ENCODE measurements at regions not wholly inside any gene's neighbourhood (a gene's known extent, or its start where the extent isn't known, plus 50 kb on each side); places are given as distances from the start of the nearest gene placed in this dataset.

DNA sequence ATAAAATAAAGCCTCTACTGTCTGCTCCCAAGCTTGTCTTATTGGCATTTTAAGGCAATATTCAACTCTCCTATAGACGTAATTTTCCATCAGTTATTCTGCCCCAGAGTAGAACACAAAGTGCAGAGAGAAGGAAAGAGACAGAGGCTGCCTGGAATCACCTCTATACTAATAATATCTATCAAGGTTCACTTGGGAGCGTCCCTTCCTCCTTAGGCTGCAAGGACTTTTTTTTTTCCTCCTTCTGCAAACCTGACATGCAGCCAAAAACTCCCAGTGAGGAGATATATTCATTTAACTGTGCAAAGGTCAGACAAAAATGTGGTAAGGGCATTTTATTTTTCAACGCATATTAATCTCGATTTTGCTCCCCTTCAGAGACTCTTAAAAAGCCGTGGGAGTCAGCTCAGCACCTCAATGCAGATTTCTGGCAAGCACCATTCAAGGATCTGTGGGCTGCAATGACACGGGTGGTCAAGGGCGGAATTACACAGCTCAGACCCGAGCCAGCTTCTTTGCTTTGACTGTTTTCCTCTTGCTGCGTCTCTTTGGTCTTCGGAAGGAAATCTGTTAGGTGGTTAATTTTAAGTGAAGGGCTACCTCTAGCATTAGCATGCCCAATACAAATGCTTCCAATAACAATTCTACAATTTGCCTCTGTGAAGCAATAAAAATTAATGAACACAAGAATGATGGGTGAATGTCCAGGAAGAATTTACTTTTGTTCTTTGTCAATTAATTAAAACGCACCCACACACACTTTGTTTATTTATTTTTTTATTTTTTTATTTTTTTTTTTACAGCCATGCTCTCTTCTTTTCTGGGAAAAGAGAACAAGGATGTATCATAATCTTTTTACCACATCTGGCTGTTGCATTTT lies 587.7 kb upstream of the GRAMD2B start:
- H3K9ac ChIP-seq (ENCODE audit: low read length): no peak overlapping the region
- ATAC-seq: no peak; the same call in 1 of the 2 replicates
- H3K9me2 ChIP-seq (replicated peaks; ENCODE audit: low read length): no peaks in the 10 kb centered on the region
- no peaks in the 10 kb centered on the region for H4K20me1 ChIP-seq (ENCODE audit: low read length)
- H3F3A ChIP-seq (ENCODE audit: low read length, unreplicated experiment): no peaks in the 10 kb centered on the region
- no peak overlapping the region for H3K4me2 ChIP-seq (ENCODE audit: low read length)
- no peaks in the 10 kb centered on the region for H3K36me3 ChIP-seq (ENCODE audit: low read depth, low read length)
- no peaks in the 10 kb centered on the region for H3K79me2 ChIP-seq (ENCODE audit: low read length)
- H3K4me3 ChIP-seq (ENCODE audit: low read length): no peak overlapping the region
- ChIA-PET POLR2A (ENCODE audit: unreplicated experiment) (no interaction called here), CTCF (interaction anchor here (0.5 to 0.7 kb wide), 2 partner anchors 967 to 1075 kb away, joined by 3 to 10 read pairs; no protein-coding TSS in a partner anchor)
- no peaks in the 10 kb centered on the region for H3K27me3 ChIP-seq (ENCODE audit: low read length)
- TF ChIP-seq, protein P1, sequence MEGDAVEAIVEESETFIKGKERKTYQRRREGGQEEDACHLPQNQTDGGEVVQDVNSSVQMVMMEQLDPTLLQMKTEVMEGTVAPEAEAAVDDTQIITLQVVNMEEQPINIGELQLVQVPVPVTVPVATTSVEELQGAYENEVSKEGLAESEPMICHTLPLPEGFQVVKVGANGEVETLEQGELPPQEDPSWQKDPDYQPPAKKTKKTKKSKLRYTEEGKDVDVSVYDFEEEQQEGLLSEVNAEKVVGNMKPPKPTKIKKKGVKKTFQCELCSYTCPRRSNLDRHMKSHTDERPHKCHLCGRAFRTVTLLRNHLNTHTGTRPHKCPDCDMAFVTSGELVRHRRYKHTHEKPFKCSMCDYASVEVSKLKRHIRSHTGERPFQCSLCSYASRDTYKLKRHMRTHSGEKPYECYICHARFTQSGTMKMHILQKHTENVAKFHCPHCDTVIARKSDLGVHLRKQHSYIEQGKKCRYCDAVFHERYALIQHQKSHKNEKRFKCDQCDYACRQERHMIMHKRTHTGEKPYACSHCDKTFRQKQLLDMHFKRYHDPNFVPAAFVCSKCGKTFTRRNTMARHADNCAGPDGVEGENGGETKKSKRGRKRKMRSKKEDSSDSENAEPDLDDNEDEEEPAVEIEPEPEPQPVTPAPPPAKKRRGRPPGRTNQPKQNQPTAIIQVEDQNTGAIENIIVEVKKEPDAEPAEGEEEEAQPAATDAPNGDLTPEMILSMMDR (conservative IDR thresholded peaks at IDR 0.05; ENCODE audit: low read depth, low read length): peak; percentile 44
- no peak for TF ChIP-seq EZH2 (IDR thresholded peaks at IDR 0.05; ENCODE audit: low read length, unreplicated experiment)
- H2AFZ ChIP-seq (ENCODE audit: low read length): no peak overlapping the region
- BruUV-seq (replicated peaks): no TSS peak
- H3K9me3 ChIP-seq (ENCODE audit: low read length): no peaks in the 10 kb centered on the region
- DNase-seq: peak; percentile 21
- no peak overlapping the region for H3K27ac ChIP-seq (ENCODE audit: low read length)
- intact Hi-C loops (cut with micrococcal nuclease): loop anchor here (5.0 kb wide), 1 partner anchor 423 kb away; no protein-coding TSS in a partner anchor
- H3K4me1 ChIP-seq (ENCODE audit: insufficient read depth, low read length): no peaks in the 10 kb centered on the region

DNA sequence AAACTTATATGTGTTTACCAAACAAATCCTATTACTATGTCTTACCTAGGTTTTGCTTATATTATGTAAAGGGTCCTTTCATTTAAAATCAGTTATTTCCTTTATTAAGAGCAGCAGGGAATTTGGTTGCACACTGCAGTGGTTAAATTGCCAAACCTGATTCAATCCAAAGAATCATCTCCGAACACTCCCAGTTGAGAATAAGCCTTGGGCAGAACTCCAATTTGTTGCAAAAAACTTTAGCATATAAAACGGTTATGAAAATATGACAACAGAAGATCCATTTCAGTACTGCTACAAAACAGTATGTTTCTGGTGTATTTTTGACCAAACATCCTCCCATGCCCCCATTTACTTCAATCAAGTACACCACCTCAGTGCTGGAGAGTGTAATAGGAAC lies 587.0 kb upstream of the GRAMD2B start:
- no peaks in the 10 kb centered on the region for H3K79me2 ChIP-seq (ENCODE audit: low read length)
- H3K36me3 ChIP-seq (ENCODE audit: low read depth, low read length): no peaks in the 10 kb centered on the region
- DNase-seq (no peak), ATAC-seq (no peak)
- H4K20me1 ChIP-seq (ENCODE audit: low read length): no peaks in the 10 kb centered on the region
- no peaks in the 10 kb centered on the region for H3F3A ChIP-seq (ENCODE audit: low read length, unreplicated experiment)
- no peaks in the 10 kb centered on the region for H3K9me2 ChIP-seq (replicated peaks; ENCODE audit: low read length)
- ChIA-PET CTCF (interaction anchor here (0.5 to 0.7 kb wide), 2 partner anchors 968 to 1075 kb away, joined by 3 to 10 read pairs; no protein-coding TSS in a partner anchor), POLR2A (ENCODE audit: unreplicated experiment) (no interaction called here)
- H2AFZ ChIP-seq (ENCODE audit: low read length): no peak overlapping the region
- no peak overlapping the region for H3K9ac ChIP-seq (ENCODE audit: low read length)
- TF ChIP-seq EZH2 (IDR thresholded peaks at IDR 0.05; ENCODE audit: low read length, unreplicated experiment) (no peak), EZH2phosphoT487 (IDR thresholded peaks at IDR 0.05; ENCODE audit: borderline replicate concordance, low read length) (no peak)
- TF ChIP-seq, protein P1 (conservative IDR thresholded peaks at IDR 0.05; ENCODE audit: low read depth, low read length): no peak
- no TSS peak for BruUV-seq (replicated peaks)
- no peaks in the 10 kb centered on the region for H3K27me3 ChIP-seq (ENCODE audit: low read length)
- no peak overlapping the region for H3K27ac ChIP-seq (ENCODE audit: low read length)
- H3K4me1 ChIP-seq (ENCODE audit: insufficient read depth, low read length): no peaks in the 10 kb centered on the region
- H3K4me3 ChIP-seq (ENCODE audit: low read length): no peak overlapping the region
- H3K9me3 ChIP-seq (ENCODE audit: low read length): no peaks in the 10 kb centered on the region
- no peak overlapping the region for H3K4me2 ChIP-seq (ENCODE audit: low read length)
- intact Hi-C loops (cut with micrococcal nuclease): loop anchor here (5.0 kb wide), 1 partner anchor 424 kb away; no protein-coding TSS in a partner anchor

DNA sequence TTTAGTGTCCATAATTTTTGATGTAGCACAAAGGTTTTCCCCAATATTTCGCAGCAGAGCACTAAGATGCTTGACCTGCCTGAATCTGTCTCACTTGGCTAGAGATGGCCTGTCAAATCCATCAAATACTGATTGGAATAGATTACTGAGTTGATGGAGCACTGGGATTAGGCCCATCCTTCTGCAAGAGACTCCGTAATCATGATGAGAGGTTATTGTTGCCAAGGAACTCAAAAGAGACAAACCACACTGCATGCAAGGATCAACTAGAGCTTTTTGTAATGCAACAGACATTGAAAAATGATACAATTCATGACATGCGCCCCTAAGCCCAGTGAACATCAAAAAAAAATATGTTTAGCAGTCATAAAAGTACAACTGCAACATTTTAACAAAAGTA lies 585.3 kb upstream of the GRAMD2B start:
- ATAC-seq (no peak), DNase-seq (no peak)
- TF ChIP-seq EZH2 (IDR thresholded peaks at IDR 0.05; ENCODE audit: low read length, unreplicated experiment) (no peak), EZH2phosphoT487 (IDR thresholded peaks at IDR 0.05; ENCODE audit: borderline replicate concordance, low read length) (no peak)
- TF ChIP-seq, protein P1 (conservative IDR thresholded peaks at IDR 0.05; ENCODE audit: low read depth, low read length): no peak
- BruUV-seq (replicated peaks): no TSS peak
- H3K9ac ChIP-seq (ENCODE audit: low read length): no peak overlapping the region
- no peak overlapping the region for H3K27ac ChIP-seq (ENCODE audit: low read length)
- H3K9me3 ChIP-seq (ENCODE audit: low read length): no peaks in the 10 kb centered on the region
- no peaks in the 10 kb centered on the region for H3F3A ChIP-seq (ENCODE audit: low read length, unreplicated experiment)
- no peaks in the 10 kb centered on the region for H3K79me2 ChIP-seq (ENCODE audit: low read length)
- H4K20me1 ChIP-seq (ENCODE audit: low read length): no peaks in the 10 kb centered on the region
- no peak overlapping the region for H3K4me2 ChIP-seq (ENCODE audit: low read length)
- no peaks in the 10 kb centered on the region for H3K36me3 ChIP-seq (ENCODE audit: low read depth, low read length)
- POLR2A ChIA-PET (ENCODE audit: unreplicated experiment): no interaction called here
- no peak overlapping the region for H3K4me3 ChIP-seq (ENCODE audit: low read length)
- no peak overlapping the region for H2AFZ ChIP-seq (ENCODE audit: low read length)
- H3K9me2 ChIP-seq (replicated peaks; ENCODE audit: low read length): no peaks in the 10 kb centered on the region
- no peaks in the 10 kb centered on the region for H3K4me1 ChIP-seq (ENCODE audit: insufficient read depth, low read length)
- CTCF ChIA-PET: interaction anchor here (0.5 kb wide), 1 partner anchor 397 kb away, joined by 3 read pairs; no protein-coding TSS in a partner anchor
- H3K27me3 ChIP-seq (ENCODE audit: low read length): no peaks in the 10 kb centered on the region
- intact Hi-C loops (cut with micrococcal nuclease): loop anchor here (5.0 kb wide), 1 partner anchor 426 kb away; no protein-coding TSS in a partner anchor
